Endothelial cell of umbilical vein (primary cell): ENCODE measurements at regions not wholly inside any gene's neighbourhood (a gene's known extent, or its start where the extent isn't known, plus 50 kb on each side); places are given as distances from the start of the nearest gene placed in this dataset.

Experiments
- BruUV-seq: library from RNA; stranded (reverse); fragments of 400-500 nt; replicated peaks from 2 replicates; lab custom pipeline; 2021; lab: Mats Ljungman, UMichigan
- CTCF ChIA-PET: fragments of 300-600, 350-600 bp; sonication (Branson Sonifier 250); formaldehyde crosslinking; loops from one replicate; lab custom pipeline; 2021; ENCODE audit warnings: antibody characterized with exemption, inconsistent platforms; lab: Charles Lee
- POLR2A ChIA-PET: fragments of 300-600, 350-600 bp; sonication (Branson Sonifier 250); formaldehyde crosslinking; loops from one replicate; lab custom pipeline; 2021; ENCODE audit warnings: antibody characterized with exemption, inconsistent platforms; lab: Charles Lee
- DNase-seq: peaks from one replicate; pipeline ENCODE4 v3.0.0-alpha.2; 2011; ENCODE audit warnings: low read depth, low spot score
- FAIRE-seq: peaks from 2 replicates; lab custom pipeline; 2011; peaks lifted over from hg19 to GRCh38; lab: Jason Lieb, UNC
- H2AFZ ChIP-seq: 2 replicates; pipeline ENCODE4 v1.6.0; 2012; ENCODE audit warnings: low read depth, low read length, control low read depth, inconsistent platforms
- H3K27ac ChIP-seq: 2 replicates; pipeline ENCODE4 v1.5.1; 2011; ENCODE audit warnings: low read depth, mild to moderate bottlenecking, control low read depth, low read length, moderate library complexity; ENCODE audit not compliant: insufficient read depth
- H3K27me3 ChIP-seq, 2 experiments: 2 replicates each; pipeline versions ENCODE4 v1.6.0 to v1.6.1; 2011; ENCODE audit warnings: low read length in 2 of 2, mixed read lengths in 1 of 2; ENCODE audit not compliant: control insufficient read depth in 2 of 2, insufficient read depth in 2 of 2
- H3K36me3 ChIP-seq, 2 experiments: 2 replicates in 1 of 2; 3 replicates in 1 of 2; pipeline ENCODE4 v1.5.1; 2011; ENCODE audit warnings: low read length in 2 of 2, mild to moderate bottlenecking in 1 of 2, moderate library complexity in 1 of 2; ENCODE audit not compliant: control insufficient read depth in 2 of 2, insufficient read depth in 2 of 2; ENCODE audit errors: extremely low read depth in 1 of 2
- H3K4me1 ChIP-seq: 3 replicates; pipeline ENCODE4 v1.5.1; 2011; ENCODE audit warnings: mild to moderate bottlenecking, low read length; ENCODE audit not compliant: control insufficient read depth, insufficient read depth; ENCODE audit errors: extremely low read depth
- H3K4me2 ChIP-seq: 2 replicates; pipeline ENCODE4 v1.6.1; 2011; ENCODE audit warnings: low read length, control low read depth, mixed read lengths; ENCODE audit not compliant: insufficient read depth
- H3K4me3 ChIP-seq, 3 experiments: fragments of 200-600 bp in 1 of 3; sonication (generic), shearing (Covaris generic) in 1 of 3; replicated peaks in 1 of 3; 2 replicates each; pipeline ENCODE4 v1.5.1; 2011 to 2016; ENCODE audit warnings: control low read depth in 3 of 3, low read length in 3 of 3, mild to moderate bottlenecking in 2 of 3, inconsistent platforms in 1 of 3, low read depth in 1 of 3, moderate library complexity in 1 of 3; ENCODE audit not compliant: insufficient read depth in 1 of 3
- H3K79me2 ChIP-seq: 2 replicates; pipeline ENCODE4 v1.6.0; 2012; ENCODE audit warnings: low read length, inconsistent platforms; ENCODE audit not compliant: control insufficient read depth, insufficient read depth
- H3K9ac ChIP-seq: replicated peaks from 2 replicates; pipeline ENCODE3; 2011; ENCODE audit warnings: low read length, control low read depth; ENCODE audit not compliant: insufficient read depth; ENCODE audit errors: extremely low read depth
- H3K9me1 ChIP-seq: replicated peaks from 3 replicates; pipeline ENCODE4 v1.6.0; 2011; ENCODE audit warnings: mild to moderate bottlenecking, low read length; ENCODE audit not compliant: control insufficient read depth, insufficient read depth; ENCODE audit errors: extremely low read depth
- H3K9me3 ChIP-seq: replicated peaks from 2 replicates; pipeline ENCODE4 v1.5.1; 2012; ENCODE audit warnings: low read length, inconsistent platforms; ENCODE audit not compliant: control insufficient read depth, insufficient read depth
- H4K20me1 ChIP-seq: replicated peaks from 2 replicates; pipeline ENCODE3; 2011; ENCODE audit warnings: mild to moderate bottlenecking, low read length; ENCODE audit not compliant: control insufficient read depth, insufficient read depth; ENCODE audit errors: extremely low read depth
- EZH2 ChIP-seq: IDR thresholded peaks from 2 replicates; pipeline ENCODE4 v1.6.1; 2012; ENCODE audit warnings: borderline replicate concordance, low read depth, mild to moderate bottlenecking, moderate library complexity, low read length, inconsistent platforms; ENCODE audit not compliant: severe bottlenecking
- FOS ChIP-seq: IDR thresholded peaks from 2 replicates; pipeline ENCODE4 v1.6.1; 2011; ENCODE audit warnings: mild to moderate bottlenecking, low read length, moderate library complexity, borderline replicate concordance; ENCODE audit not compliant: insufficient read depth
- GATA2 ChIP-seq: IDR thresholded peaks from 2 replicates; pipeline ENCODE4 v1.7.0; 2011; ENCODE audit warnings: low read depth, mild to moderate bottlenecking, moderate library complexity, mixed read lengths, low read length; ENCODE audit not compliant: insufficient read length, insufficient read depth
- JUN ChIP-seq: IDR thresholded peaks from 2 replicates; pipeline ENCODE4 v1.6.1; 2011; ENCODE audit warnings: borderline replicate concordance, low read depth; ENCODE audit not compliant: insufficient read length, insufficient read depth
- POLR2A ChIP-seq: IDR thresholded peaks from 2 replicates; pipeline ENCODE4 v1.6.1; 2012; ENCODE audit warnings: low read depth, mild to moderate bottlenecking, control low read depth, low read length
- POLR2AphosphoS5 ChIP-seq: IDR thresholded peaks from 2 replicates; pipeline ENCODE4 v1.6.1; 2012; ENCODE audit warnings: low read depth, mild to moderate bottlenecking, control low read depth, low read length, moderate library complexity; ENCODE audit not compliant: insufficient read depth
- dilution Hi-C: fragments of 300-500 bp; cut with MboI; formaldehyde crosslinking; loops from one replicate; pipeline ENCODE4 v1.15.0; 2019; ENCODE audit warnings: low sequenced_read_pairs; ENCODE audit not compliant: extremely low pct_ligation_motif_present
- intact Hi-C: fragments of 100-400 bp; cut with micrococcal nuclease; formaldehyde crosslinking; loops from one replicate; pipeline ENCODE4 v1.10.0; 2022
- TF ChIP-seq, protein P1 (sequence below): IDR thresholded peaks from 2 replicates; pipeline ENCODE4 v1.6.1; 2011; ENCODE audit not compliant: insufficient read depth, insufficient read length
- TF ChIP-seq, protein P2 (sequence below), 2 donors: IDR thresholded peaks; 1 replicate in 1 of 2; 2 replicates in 1 of 2; pipeline ENCODE4 v1.5.1; 2011; ENCODE audit warnings: low read length in 2 of 2, mild to moderate bottlenecking in 2 of 2, moderate library complexity in 2 of 2, control low read depth in 1 of 2, inconsistent platforms in 1 of 2, low read depth in 1 of 2; ENCODE audit not compliant: insufficient read depth in 1 of 2; ENCODE audit errors: extremely low read depth in 1 of 2

DNA sequence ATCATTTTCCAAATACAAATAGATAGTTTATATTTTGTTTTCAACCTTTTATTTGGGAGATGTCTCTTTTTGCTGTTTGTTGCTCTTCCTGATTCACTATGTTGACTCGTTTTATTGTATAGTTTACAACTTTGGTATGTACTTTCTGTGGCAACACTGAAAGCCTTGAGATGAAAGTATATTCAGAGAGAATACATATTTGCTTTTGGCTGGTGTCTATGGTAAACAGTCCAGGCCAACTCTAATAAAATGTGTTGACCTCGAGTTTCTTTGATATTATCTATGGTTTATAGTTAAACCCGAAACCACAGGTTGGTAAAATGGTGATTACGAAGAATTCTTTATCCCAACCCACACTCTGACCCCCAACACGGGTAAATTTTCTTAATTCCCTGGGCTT lies 919.6 kb upstream of the MAP3K7 start:
- Histone ChIP-seq H3K4me2 (no peak overlapping the region), H3K9me3 (no peaks in the 10 kb centered on the region), H3K9ac (no peak overlapping the region), H3K27ac (no peak overlapping the region), H3K79me2 (no peaks in the 10 kb centered on the region), H3K36me3 (no peaks in the 10 kb centered on the region), H3K27me3 (no peaks in the 10 kb centered on the region), H3K4me1 (no peaks in the 10 kb centered on the region), H4K20me1 (no peaks in the 10 kb centered on the region), H3K4me3 (no peak overlapping the region), H3K9me1 (no peaks in the 10 kb centered on the region), H2AFZ (no peak overlapping the region)
- DNase-seq (no peak), FAIRE-seq (no peak)
- dilution Hi-C loops = no loop called here
- no TSS peak for BruUV-seq
- POLR2A ChIA-PET = no interaction called here
- CTCF ChIA-PET = no interaction called here
- TF ChIP-seq POLR2AphosphoS5 (no peak), JUN (no peak), GATA2 (no peak), FOS (no peak), EZH2 (no peak), POLR2A (no peak)
- TF ChIP-seq, protein P1, sequence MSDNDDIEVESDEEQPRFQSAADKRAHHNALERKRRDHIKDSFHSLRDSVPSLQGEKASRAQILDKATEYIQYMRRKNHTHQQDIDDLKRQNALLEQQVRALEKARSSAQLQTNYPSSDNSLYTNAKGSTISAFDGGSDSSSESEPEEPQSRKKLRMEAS = no peak
- TF ChIP-seq, protein P2, sequence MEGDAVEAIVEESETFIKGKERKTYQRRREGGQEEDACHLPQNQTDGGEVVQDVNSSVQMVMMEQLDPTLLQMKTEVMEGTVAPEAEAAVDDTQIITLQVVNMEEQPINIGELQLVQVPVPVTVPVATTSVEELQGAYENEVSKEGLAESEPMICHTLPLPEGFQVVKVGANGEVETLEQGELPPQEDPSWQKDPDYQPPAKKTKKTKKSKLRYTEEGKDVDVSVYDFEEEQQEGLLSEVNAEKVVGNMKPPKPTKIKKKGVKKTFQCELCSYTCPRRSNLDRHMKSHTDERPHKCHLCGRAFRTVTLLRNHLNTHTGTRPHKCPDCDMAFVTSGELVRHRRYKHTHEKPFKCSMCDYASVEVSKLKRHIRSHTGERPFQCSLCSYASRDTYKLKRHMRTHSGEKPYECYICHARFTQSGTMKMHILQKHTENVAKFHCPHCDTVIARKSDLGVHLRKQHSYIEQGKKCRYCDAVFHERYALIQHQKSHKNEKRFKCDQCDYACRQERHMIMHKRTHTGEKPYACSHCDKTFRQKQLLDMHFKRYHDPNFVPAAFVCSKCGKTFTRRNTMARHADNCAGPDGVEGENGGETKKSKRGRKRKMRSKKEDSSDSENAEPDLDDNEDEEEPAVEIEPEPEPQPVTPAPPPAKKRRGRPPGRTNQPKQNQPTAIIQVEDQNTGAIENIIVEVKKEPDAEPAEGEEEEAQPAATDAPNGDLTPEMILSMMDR (IDR thresholded peaks at IDR 0.05; ENCODE audit: extremely low read depth in 1 of 2, insufficient read depth in 1 of 2, low read depth in 1 of 2, low read length in 2 of 2) = no peak
- intact Hi-C loops = no loop called here
